ENCODE measurements at regions not wholly inside any gene's neighbourhood (a gene's known extent, or its start where the extent isn't known, plus 50 kb on each side); places are given as distances from the start of the nearest gene placed in this dataset.

DNA sequence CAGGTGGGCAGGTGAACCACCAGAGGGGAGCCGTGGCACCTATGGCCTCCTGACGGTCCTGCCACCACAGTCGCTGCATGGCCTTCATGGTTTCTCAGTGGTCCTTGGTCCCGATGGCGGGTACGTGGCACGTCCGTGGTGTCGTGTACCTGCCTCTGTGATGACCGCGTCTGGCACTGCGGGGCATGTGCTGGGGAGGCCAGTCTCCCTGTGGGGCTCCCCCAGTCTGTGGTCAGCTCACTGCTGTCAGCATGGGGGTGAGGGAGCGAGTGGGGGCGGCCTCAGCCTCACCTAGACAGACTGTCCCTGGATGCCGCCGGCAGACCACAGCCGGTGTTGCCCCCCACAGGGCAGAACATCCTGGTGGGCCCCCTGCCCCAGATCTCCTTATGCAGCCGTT lies 267.2 kb downstream of the SEC23A start:
- no peak for TF ChIP-seq SP1 (IDR thresholded peaks at IDR 0.05)
- no peak for TF ChIP-seq FOXA1 (IDR thresholded peaks at IDR 0.05)
